ENCODE measurements at regions not wholly inside any gene's neighbourhood (a gene's known extent, or its start where the extent isn't known, plus 50 kb on each side); places are given as distances from the start of the nearest gene placed in this dataset.

GRCh38 chr7:132656341-132656740, 80.1 kb upstream of the PLXNA4 start (continued):
- TF ChIP-seq REST (IDR thresholded peaks at IDR 0.05; ENCODE audit: low read depth) (no peak), SP1 (IDR thresholded peaks at IDR 0.05; ENCODE audit: low read depth) (no peak), JUND (IDR thresholded peaks at IDR 0.05) (no peak), POLR2A (IDR thresholded peaks at IDR 0.05; ENCODE audit: borderline replicate concordance, extremely low read depth, insufficient read depth, insufficient read length) (no peak), TCF7L2 (IDR thresholded peaks at IDR 0.05; ENCODE audit: borderline replicate concordance, extremely low read depth, insufficient read depth, insufficient read length) (no peak), SIN3A (IDR thresholded peaks at IDR 0.05; ENCODE audit: low read depth) (no peak), YY1 (IDR thresholded peaks at IDR 0.05; ENCODE audit: extremely low read depth, insufficient replicate concordance, low read depth, low read length) (no peak), ZFX (IDR thresholded peaks at IDR 0.05) (no peak), ATF3 (IDR thresholded peaks at IDR 0.05) (no peak), EZH2phosphoT487 (IDR thresholded peaks at IDR 0.05; ENCODE audit: borderline replicate concordance) (no peak), RAD21 (IDR thresholded peaks at IDR 0.05; ENCODE audit: low read depth) (no peak)

- Histone ChIP-seq H3K4me3 (replicated peaks in 1 of 2; ENCODE audit: low read depth in 1 of 2, low read length in 2 of 2) (no peak overlapping the region), H3K9me2 (ENCODE audit: insufficient read depth) (no peaks in the 10 kb centered on the region), H3K27ac (ENCODE audit: low read depth, low read length) (no peak overlapping the region), H3K9me3 (ENCODE audit: control insufficient read depth in 1 of 2, insufficient read depth in 1 of 2, low read depth in 1 of 2, low read length in 2 of 2) (no peaks in the 10 kb centered on the region), H3K9ac (ENCODE audit: low read length) (no peak overlapping the region), H3K4me2 (ENCODE audit: low read length) (no peak overlapping the region), H4K20me1 (ENCODE audit: insufficient read depth) (no peaks in the 10 kb centered on the region), H2AFZ (ENCODE audit: low read depth, low read length, poor library complexity, severe bottlenecking) (no peak overlapping the region), H3K27me3 (ENCODE audit: insufficient read depth, low read length) (no peaks in the 10 kb centered on the region), H3K79me2 (ENCODE audit: insufficient read depth, low read length) (no peaks in the 10 kb centered on the region), H3K4me1 (ENCODE audit: control insufficient read depth in 1 of 2, insufficient read depth in 2 of 2, low read length in 2 of 2) (0 out of 4 replicates have a peak, but pooled peaks cover 0 to 2% of the 10 kb centered on the region in 2 experiments), H3K36me3 (ENCODE audit: control insufficient read depth in 1 of 2, insufficient read depth in 2 of 2, low read length in 2 of 2) (no peaks in the 10 kb centered on the region)
- POLR2A ChIA-PET: no interaction called here
- DNase-seq (ENCODE audit: low read depth, low spot score): no peak
- RAD21 ChIA-PET (ENCODE audit: low non-redundant PET in 1 of 2, low total read pairs in 2 of 2, uncharacterized antibody in 2 of 2, unreplicated experiment in 2 of 2): no interaction called here
- intact Hi-C loops (cut with micrococcal nuclease): loop anchor here (5.0 kb wide), 1 partner anchor 777 kb away; no protein-coding TSS in a partner anchor
- no peak for ATAC-seq
- CTCF ChIA-PET: no interaction called here
- TF ChIP-seq ATF3 (IDR thresholded peaks at IDR 0.05): no peak
- TF ChIP-seq SRF (IDR thresholded peaks at IDR 0.05; ENCODE audit: low read depth): no peak
- TF ChIP-seq SIN3A (IDR thresholded peaks at IDR 0.05; ENCODE audit: low read depth): no peak
- no peak for TF ChIP-seq EZH2phosphoT487 (IDR thresholded peaks at IDR 0.05; ENCODE audit: borderline replicate concordance)
- no peak for TF ChIP-seq RAD21 (IDR thresholded peaks at IDR 0.05; ENCODE audit: low read depth)
- TF ChIP-seq SP1 (IDR thresholded peaks at IDR 0.05; ENCODE audit: low read depth): no peak
- no peak for TF ChIP-seq YY1 (IDR thresholded peaks at IDR 0.05; ENCODE audit: extremely low read depth, insufficient replicate concordance, low read depth, low read length)
- no peak for TF ChIP-seq EGR1 (IDR thresholded peaks at IDR 0.05; ENCODE audit: low read depth)
- no peak for TF ChIP-seq ZNF274 (IDR thresholded peaks at IDR 0.05; ENCODE audit: low read depth, low read length)
- TF ChIP-seq REST (IDR thresholded peaks at IDR 0.05; ENCODE audit: low read depth): no peak
- TF ChIP-seq CBX3 (IDR thresholded peaks at IDR 0.05; ENCODE audit: low read depth): no peak
- TF ChIP-seq ZFX (IDR thresholded peaks at IDR 0.05): no peak
- no peak for TF ChIP-seq TCF7L2 (IDR thresholded peaks at IDR 0.05; ENCODE audit: borderline replicate concordance, extremely low read depth, insufficient read depth, insufficient read length)
- TF ChIP-seq JUND (IDR thresholded peaks at IDR 0.05): no peak
- TF ChIP-seq EZH2 (IDR thresholded peaks at IDR 0.05): no peak
- TF ChIP-seq CEBPB (IDR thresholded peaks at IDR 0.05; ENCODE audit: low read depth): no peak
- no TSS peak for BruUV-seq (replicated peaks)
Measured at GRCh38 chr7:132655131-132655727, 79.0 kb upstream of the PLXNA4 start.
